ENCODE measurements at regions not wholly inside any gene's neighbourhood (a gene's known extent, or its start where the extent isn't known, plus 50 kb on each side); places are given as distances from the start of the nearest gene placed in this dataset.

DNA sequence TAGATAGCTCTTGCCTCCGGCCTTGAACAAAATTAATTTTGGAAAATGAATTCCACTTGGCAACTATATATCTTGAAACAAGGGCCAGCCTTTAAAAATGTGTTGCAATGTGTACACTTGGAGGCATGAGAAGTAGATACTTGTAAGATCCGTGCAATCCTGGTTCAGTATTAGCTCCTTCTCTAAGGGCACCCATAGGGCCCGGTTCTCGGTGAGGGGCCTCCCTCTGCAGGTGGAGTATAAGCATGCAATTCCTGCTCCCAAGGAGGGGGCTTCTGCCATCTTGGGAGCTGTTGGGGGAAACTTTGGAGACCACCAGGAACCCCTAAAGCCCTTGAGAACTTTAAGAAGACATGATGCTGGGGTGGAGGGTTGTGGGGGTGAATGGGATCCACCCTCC lies 388.7 kb upstream of the RGMA start:
- Histone ChIP-seq H3K4me1 (ENCODE audit: control insufficient read depth in 1 of 2, insufficient read depth in 1 of 2, low read depth in 1 of 2, low read length in 1 of 2) (no peaks in the 10 kb centered on the region), H3K9me3 (no peaks in the 10 kb centered on the region), H3K4me3 (ENCODE audit: low read depth in 1 of 2, low read length in 1 of 2) (no peak overlapping the region), H3K27ac (no peak overlapping the region), H3K36me3 (no peaks in the 10 kb centered on the region), H3K27me3 (peaks cover 12% of the 10 kb centered on the region)
- TF ChIP-seq, protein P1, sequence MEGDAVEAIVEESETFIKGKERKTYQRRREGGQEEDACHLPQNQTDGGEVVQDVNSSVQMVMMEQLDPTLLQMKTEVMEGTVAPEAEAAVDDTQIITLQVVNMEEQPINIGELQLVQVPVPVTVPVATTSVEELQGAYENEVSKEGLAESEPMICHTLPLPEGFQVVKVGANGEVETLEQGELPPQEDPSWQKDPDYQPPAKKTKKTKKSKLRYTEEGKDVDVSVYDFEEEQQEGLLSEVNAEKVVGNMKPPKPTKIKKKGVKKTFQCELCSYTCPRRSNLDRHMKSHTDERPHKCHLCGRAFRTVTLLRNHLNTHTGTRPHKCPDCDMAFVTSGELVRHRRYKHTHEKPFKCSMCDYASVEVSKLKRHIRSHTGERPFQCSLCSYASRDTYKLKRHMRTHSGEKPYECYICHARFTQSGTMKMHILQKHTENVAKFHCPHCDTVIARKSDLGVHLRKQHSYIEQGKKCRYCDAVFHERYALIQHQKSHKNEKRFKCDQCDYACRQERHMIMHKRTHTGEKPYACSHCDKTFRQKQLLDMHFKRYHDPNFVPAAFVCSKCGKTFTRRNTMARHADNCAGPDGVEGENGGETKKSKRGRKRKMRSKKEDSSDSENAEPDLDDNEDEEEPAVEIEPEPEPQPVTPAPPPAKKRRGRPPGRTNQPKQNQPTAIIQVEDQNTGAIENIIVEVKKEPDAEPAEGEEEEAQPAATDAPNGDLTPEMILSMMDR (IDR thresholded peaks at IDR 0.05): no peak

GRCh38 chr15:93477188-93477587 lies 388.2 kb upstream of the RGMA start:
- Histone ChIP-seq H3K36me3 (no peaks in the 10 kb centered on the region), H3K27me3 (peaks cover 12% of the 10 kb centered on the region), H3K4me1 (ENCODE audit: control insufficient read depth in 1 of 2, insufficient read depth in 1 of 2, low read depth in 1 of 2, low read length in 1 of 2) (no peaks in the 10 kb centered on the region), H3K27ac (no peak overlapping the region), H3K9me3 (no peaks in the 10 kb centered on the region), H3K4me3 (ENCODE audit: low read depth in 1 of 2, low read length in 1 of 2) (no peak overlapping the region)
- TF ChIP-seq, protein P1 (IDR thresholded peaks at IDR 0.05): no peak

DNA sequence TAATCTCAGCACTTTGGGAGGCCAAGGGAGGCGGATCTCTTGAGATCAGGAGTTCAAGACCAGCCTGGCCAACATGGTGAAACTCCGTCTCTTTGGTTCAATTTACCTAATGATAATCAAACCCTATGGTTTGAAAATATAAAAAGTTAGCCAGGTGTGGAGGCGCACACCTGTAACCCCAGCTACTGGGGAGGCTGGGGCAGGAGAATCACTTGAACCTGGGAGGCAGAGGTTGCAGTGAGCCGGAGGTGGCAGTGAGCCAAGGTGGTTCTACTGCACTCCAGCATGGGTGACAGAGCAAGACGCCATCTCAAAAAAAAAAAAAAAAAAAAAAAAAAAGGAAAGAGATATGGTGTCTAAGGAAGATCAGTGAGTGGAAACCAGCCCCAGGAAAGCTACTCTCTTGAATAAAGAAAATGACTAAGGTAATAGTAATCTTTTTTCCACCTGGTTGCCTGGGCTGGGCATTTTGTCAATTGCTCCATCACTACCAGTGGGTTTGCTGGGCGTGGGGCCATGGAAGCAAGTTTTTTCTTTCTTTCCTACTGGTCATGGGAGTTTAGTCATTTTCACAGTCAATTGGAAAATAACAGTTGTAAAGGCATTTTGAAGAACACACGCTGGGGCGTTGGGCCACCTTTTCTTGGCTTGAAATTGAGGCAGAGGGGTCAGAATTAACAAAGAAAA lies 387.6 kb upstream of the RGMA start:
- Histone ChIP-seq H3K4me3 (ENCODE audit: low read depth in 1 of 2, low read length in 1 of 2) (no peak overlapping the region), H3K36me3 (no peaks in the 10 kb centered on the region), H3K4me1 (ENCODE audit: control insufficient read depth in 1 of 2, insufficient read depth in 1 of 2, low read depth in 1 of 2, low read length in 1 of 2) (no peaks in the 10 kb centered on the region), H3K27ac (no peak overlapping the region), H3K9me3 (no peaks in the 10 kb centered on the region), H3K27me3 (peaks cover 12% of the 10 kb centered on the region)
- TF ChIP-seq, protein P1 (IDR thresholded peaks at IDR 0.05): no peak

DNA sequence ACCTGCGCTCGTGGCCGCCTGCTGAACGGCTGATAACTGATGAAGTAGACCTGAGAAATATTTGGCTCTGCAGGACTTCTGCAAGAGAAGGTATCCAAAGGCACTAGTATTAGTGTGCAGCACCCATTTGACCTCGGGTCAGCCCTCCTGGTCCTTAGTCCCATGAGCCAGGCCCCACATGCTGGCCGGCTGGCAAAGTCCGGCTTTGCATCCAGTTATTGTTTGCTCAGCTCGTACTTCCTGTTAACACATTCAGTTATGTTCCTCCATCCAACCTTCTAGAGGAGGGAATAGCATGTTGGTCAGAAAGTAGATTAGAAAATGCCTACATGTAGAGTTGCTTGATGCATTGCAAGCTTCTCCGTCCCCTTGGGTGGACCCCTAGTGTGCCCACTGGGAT lies 385.7 kb upstream of the RGMA start:
- H3K4me3 ChIP-seq (ENCODE audit: low read depth in 1 of 2, low read length in 1 of 2): no peak overlapping the region

GRCh38 chr15:93469994-93470393 lies 381.0 kb upstream of the RGMA start:
- Histone ChIP-seq H3K27ac (no peak overlapping the region), H3K4me1 (ENCODE audit: control insufficient read depth in 1 of 2, insufficient read depth in 1 of 2, low read depth in 1 of 2, low read length in 1 of 2) (no peaks in the 10 kb centered on the region), H3K36me3 (no peaks in the 10 kb centered on the region), H3K27me3 (peaks cover 14% of the 10 kb centered on the region), H3K4me3 (ENCODE audit: low read depth in 1 of 2, low read length in 1 of 2) (no peak overlapping the region), H3K9me3 (no peaks in the 10 kb centered on the region)
- TF ChIP-seq, protein P1 (IDR thresholded peaks at IDR 0.05): no peak

More for the DNA sequence above, 385.7 kb upstream of the RGMA start:
- H3K36me3 ChIP-seq: no peaks in the 10 kb centered on the region
- H3K4me1 ChIP-seq (ENCODE audit: control insufficient read depth in 1 of 2, insufficient read depth in 1 of 2, low read depth in 1 of 2, low read length in 1 of 2): no peaks in the 10 kb centered on the region
- TF ChIP-seq, protein P1 (IDR thresholded peaks at IDR 0.05): no peak
- H3K27ac ChIP-seq: no peak overlapping the region
- no peaks in the 10 kb centered on the region for H3K9me3 ChIP-seq
- peaks cover 12% of the 10 kb centered on the region for H3K27me3 ChIP-seq

All from neutrophil (primary cell).